Activated naive CD4-positive, alpha-beta T cell treated with anti-CD3 and anti-CD28 coated beads, Interleukin-2, amount 50 U/mL, for 24 hours (primary cell): ENCODE measurements at regions not wholly inside any gene's neighbourhood (a gene's known extent, or its start where the extent isn't known, plus 50 kb on each side); places are given as distances from the start of the nearest gene placed in this dataset.
"Not testable (repeated sequence)": the region's sequence is repeated elsewhere in the genome, so short reads cannot be mapped to it uniquely, and the experiment has no call there.

Experiments
- H3K27ac Mint-ChIP-seq: one replicate; pipeline ENCODE4 v1.8.0; 2021; ENCODE audit warnings: mild to moderate bottlenecking, mixed read lengths
- H3K27me3 Mint-ChIP-seq: one replicate; pipeline ENCODE4 v1.8.0; 2021; ENCODE audit warnings: mixed read lengths
- H3K36me3 Mint-ChIP-seq: one replicate; pipeline ENCODE4 v1.8.0; 2021; ENCODE audit warnings: mixed read lengths
- H3K4me1 Mint-ChIP-seq: one replicate; pipeline ENCODE4 v1.8.0; 2021; ENCODE audit warnings: mixed read lengths
- H3K4me3 Mint-ChIP-seq: one replicate; pipeline ENCODE4 v1.8.0; 2021; ENCODE audit warnings: mild to moderate bottlenecking, mixed read lengths
- H3K9me3 Mint-ChIP-seq: one replicate; pipeline ENCODE4 v1.8.0; 2021; ENCODE audit warnings: mixed read lengths

- Mint-ChIP-seq H3K9me3 (peaks cover 14% of the 10 kb centered on the region), H3K36me3 (peaks cover 4% of the 10 kb centered on the region), H3K27ac (no peak overlapping the region), H3K4me3 (no peak overlapping the region), H3K4me1 (no peaks in the 10 kb centered on the region), H3K27me3 (peaks cover 10% of the 10 kb centered on the region)
Observed at GRCh38 chr6:12348530-12349511, 58.7 kb downstream of the EDN1 start.

GRCh38 chr6:12350644-12351170 lies 60.5 kb downstream of the EDN1 start:
- Mint-ChIP-seq H3K36me3 (peaks cover 4% of the 10 kb centered on the region), H3K27me3 (peaks cover 8% of the 10 kb centered on the region), H3K4me1 (no peaks in the 10 kb centered on the region), H3K4me3 (no peak overlapping the region), H3K27ac (no peak overlapping the region), H3K9me3 (peaks cover 14% of the 10 kb centered on the region)

- peaks cover 10% of the 10 kb centered on the region for H3K27me3 Mint-ChIP-seq
- H3K9me3 Mint-ChIP-seq = peaks cover 14% of the 10 kb centered on the region
- H3K27ac Mint-ChIP-seq = no peak overlapping the region
- H3K4me1 Mint-ChIP-seq = no peaks in the 10 kb centered on the region
- H3K36me3 Mint-ChIP-seq = peaks cover 4% of the 10 kb centered on the region
- no peak overlapping the region for H3K4me3 Mint-ChIP-seq
Observed at GRCh38 chr6:12351672-12352071, 61.5 kb downstream of the EDN1 start.

DNA sequence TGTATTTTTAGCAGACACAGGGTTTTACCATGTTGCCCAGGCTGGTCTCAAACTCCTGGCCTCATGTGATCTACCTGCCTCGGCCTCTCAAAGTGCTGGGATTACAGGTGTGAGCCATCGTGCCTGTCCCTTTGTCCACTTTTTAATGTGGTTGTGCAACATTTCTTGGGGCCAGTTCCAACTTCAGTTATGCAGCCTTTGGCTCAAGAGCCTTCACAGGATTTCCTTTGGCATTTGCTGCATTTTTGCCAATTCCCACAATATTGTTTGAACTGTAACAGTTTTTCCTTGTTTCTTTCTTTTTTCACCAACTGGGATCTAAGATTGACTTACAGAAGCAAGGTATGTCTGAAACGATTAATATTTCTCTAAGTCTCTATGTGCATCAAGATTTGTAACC lies 63.6 kb downstream of the EDN1 start:
- Mint-ChIP-seq H3K36me3 (peaks cover 4% of the 10 kb centered on the region), H3K27me3 (peaks cover 10% of the 10 kb centered on the region), H3K9me3 (peaks cover 14% of the 10 kb centered on the region), H3K4me3 (no peak overlapping the region), H3K27ac (no peak overlapping the region), H3K4me1 (no peaks in the 10 kb centered on the region)

DNA sequence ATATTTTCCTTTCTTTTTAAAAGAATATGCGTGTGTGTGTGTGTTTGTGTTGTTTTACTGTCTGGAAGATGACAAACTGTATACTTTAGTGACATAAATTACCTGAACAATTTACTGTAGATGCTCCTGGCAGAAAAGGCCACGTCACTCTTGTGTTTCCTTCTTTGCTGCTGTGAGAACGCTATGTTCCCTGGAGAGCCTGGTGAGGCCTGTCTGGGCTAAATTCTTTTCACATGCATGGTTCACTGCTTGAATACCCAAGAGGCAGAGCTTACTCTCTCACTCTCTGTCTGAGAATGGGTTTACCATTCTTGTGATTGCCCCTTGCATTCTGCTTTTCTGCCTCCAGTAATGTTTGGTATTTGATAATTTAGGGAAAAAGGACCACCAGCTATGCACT lies 64.3 kb downstream of the EDN1 start:
- H3K9me3 Mint-ChIP-seq = peaks cover 14% of the 10 kb centered on the region
- peaks cover 10% of the 10 kb centered on the region for H3K27me3 Mint-ChIP-seq

GRCh38 chr6:12355354-12355753 lies 65.2 kb downstream of the EDN1 start:
- no peak overlapping the region for H3K27ac Mint-ChIP-seq
- no peak overlapping the region for H3K4me3 Mint-ChIP-seq
- H3K4me1 Mint-ChIP-seq = no peaks in the 10 kb centered on the region

More for the DNA sequence above, 64.3 kb downstream of the EDN1 start:
- H3K36me3 Mint-ChIP-seq = peaks cover 4% of the 10 kb centered on the region
- H3K27ac Mint-ChIP-seq = no peak overlapping the region
- no peak overlapping the region for H3K4me3 Mint-ChIP-seq
- no peaks in the 10 kb centered on the region for H3K4me1 Mint-ChIP-seq

DNA sequence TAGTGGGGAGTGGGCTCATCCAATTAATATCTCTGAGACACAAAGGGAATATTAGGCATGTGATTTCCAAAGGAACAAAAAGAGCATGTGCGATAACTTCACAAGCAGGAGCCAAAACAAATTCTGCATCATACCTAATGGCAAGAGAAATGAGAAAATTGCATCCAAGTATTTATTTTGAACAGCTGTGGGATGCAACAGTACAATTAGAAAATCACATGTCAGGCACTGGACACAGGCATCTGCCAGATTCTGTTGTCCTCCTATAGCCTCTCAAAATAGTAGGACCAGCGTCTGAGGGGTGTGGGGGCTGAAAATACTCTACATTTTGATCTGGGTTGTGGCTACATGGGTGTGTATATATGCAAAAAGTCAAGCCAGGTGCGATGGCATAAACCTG lies 66.3 kb downstream of the EDN1 start:
- no peak overlapping the region for H3K27ac Mint-ChIP-seq
- peaks cover 4% of the 10 kb centered on the region for H3K36me3 Mint-ChIP-seq
- H3K9me3 Mint-ChIP-seq = peaks cover 7% of the 10 kb centered on the region
- peaks cover 4% of the 10 kb centered on the region for H3K27me3 Mint-ChIP-seq
- no peak overlapping the region for H3K4me3 Mint-ChIP-seq
- H3K4me1 Mint-ChIP-seq = no peaks in the 10 kb centered on the region

More at GRCh38 chr6:12355354-12355753, 65.2 kb downstream of the EDN1 start:
- peaks cover 13% of the 10 kb centered on the region for H3K9me3 Mint-ChIP-seq
- peaks cover 4% of the 10 kb centered on the region for H3K36me3 Mint-ChIP-seq
- peaks cover 7% of the 10 kb centered on the region for H3K27me3 Mint-ChIP-seq

- H3K4me3 Mint-ChIP-seq = no peak overlapping the region
- peaks cover 4% of the 10 kb centered on the region for H3K27me3 Mint-ChIP-seq
- no peak overlapping the region for H3K27ac Mint-ChIP-seq
- peaks cover 2% of the 10 kb centered on the region for H3K36me3 Mint-ChIP-seq
- no peaks in the 10 kb centered on the region for H3K4me1 Mint-ChIP-seq
- peaks cover 4% of the 10 kb centered on the region for H3K9me3 Mint-ChIP-seq
Observed at GRCh38 chr6:12356983-12357972, 67.1 kb downstream of the EDN1 start.

DNA sequence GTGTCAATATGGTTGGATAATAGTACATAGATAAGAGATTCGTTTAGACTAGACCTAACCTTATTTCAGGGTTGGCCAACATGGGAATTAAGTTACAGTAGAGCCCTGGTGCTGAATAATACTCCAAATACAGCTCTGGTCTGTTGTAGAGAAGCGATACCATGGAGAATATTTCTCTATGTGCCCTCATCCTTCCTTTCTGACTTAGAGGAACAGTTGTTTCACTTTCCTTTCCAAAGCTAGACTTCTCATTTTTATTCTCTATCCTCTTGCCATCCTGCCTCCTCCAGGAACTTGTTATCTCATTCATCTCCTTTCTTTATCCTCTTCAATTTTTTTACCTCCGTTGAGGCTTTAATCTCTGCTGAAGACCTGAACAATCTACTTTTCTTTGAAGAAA lies 68.9 kb downstream of the EDN1 start:
- H3K27ac Mint-ChIP-seq = no peak overlapping the region
- peaks cover 7% of the 10 kb centered on the region for H3K27me3 Mint-ChIP-seq
- H3K4me1 Mint-ChIP-seq = no peaks in the 10 kb centered on the region
- no peaks in the 10 kb centered on the region for H3K9me3 Mint-ChIP-seq
- H3K36me3 Mint-ChIP-seq = no peaks in the 10 kb centered on the region
- no peak overlapping the region for H3K4me3 Mint-ChIP-seq

DNA sequence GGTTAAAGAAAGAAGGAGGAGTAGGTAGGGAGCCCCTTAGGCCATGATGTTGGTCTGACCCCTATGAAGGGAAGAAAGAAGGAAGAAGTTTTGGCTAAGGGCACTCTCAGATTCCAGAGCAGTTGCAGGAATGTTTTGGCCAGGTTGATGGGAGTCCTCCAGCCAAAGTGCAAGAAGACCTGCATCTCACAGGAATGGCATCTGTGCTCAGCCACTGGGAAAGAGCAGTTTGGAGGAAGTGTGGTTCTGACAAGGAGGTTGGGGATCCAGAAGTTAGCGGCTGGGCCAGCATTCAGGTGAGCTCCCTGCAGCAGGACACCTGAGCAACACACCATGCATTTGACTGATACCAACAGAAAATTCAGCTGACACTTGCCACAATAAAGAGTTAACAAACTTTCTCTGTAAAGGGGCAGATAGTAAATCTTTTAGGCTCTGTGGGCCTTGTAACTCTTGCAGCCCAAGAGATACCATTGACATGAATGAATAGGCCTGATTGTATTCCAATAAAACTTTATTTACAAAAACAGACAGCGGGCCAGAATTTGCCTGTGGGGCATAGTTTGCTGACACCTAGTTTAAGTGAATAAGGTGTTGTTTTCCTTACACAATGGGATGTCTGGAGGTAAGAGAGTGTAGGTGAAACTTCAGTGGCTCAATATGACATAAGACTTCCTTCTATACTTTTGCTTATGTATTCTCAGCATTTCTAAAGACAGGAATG lies 71.0 kb downstream of the EDN1 start:
- Mint-ChIP-seq H3K27me3 (peaks cover 2% of the 10 kb centered on the region), H3K27ac (no peak overlapping the region), H3K4me3 (no peak overlapping the region), H3K4me1 (no peaks in the 10 kb centered on the region), H3K36me3 (no peaks in the 10 kb centered on the region), H3K9me3 (no peaks in the 10 kb centered on the region)

DNA sequence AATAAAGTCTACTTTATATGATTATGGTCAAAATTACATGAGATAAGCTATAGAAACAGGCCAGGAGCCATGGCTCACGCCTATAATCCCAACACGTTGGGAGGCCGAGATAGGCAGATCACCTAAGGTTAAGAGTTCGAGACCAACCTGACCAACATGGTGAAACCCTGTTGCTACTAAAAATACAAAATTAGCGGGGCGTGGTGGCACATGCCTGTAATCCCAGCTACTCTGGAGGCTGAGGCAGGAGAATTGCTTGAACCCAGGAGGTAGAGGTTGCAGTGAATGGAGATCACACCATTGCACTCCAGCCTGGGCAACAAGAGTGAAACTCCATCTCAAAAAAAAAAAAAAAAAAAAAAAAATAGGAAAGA lies 73.1 kb downstream of the EDN1 start:
- not testable (repeated sequence) for H3K27ac Mint-ChIP-seq, H3K4me1 Mint-ChIP-seq, H3K9me3 Mint-ChIP-seq

DNA sequence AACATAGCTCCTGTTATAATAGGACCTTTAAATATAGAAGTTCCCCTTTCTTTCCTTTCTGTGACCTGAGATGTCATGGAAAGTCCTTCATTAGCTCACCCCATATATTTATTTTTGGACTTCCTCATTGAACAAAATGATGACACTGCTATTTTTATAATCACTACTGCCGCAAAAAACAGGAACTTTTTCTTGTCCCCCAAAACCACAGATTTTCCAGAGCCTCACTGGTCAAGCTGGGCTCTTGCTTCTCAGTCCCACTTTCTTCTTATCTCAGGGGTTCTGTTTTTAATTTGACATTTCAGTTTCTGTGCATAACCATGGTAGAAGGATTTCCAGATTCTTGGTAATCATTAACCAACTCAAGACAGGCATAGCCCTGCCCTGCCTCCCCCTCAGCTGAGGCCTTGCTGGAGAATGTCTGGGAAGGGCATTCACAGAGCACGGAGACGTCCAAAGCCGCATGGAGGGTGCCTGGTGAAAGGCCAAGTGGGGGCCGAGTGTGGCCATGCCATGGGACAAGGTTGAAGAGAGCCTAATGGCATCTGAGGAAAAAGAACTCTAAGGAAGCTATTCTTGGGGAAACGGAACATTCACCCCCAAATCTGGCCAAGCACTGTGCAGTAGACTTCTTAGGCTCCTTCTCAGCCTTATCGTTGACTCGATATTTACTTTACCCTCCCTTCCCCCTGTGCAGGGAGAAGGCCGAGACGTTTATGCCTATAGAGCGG lies 73.7 kb downstream of the EDN1 start:
- H3K27ac Mint-ChIP-seq = no peak overlapping the region

More for the DNA sequence above, 73.1 kb downstream of the EDN1 start:
- H3K36me3 Mint-ChIP-seq, H3K4me3 Mint-ChIP-seq, H3K27me3 Mint-ChIP-seq: not testable (repeated sequence)

DNA sequence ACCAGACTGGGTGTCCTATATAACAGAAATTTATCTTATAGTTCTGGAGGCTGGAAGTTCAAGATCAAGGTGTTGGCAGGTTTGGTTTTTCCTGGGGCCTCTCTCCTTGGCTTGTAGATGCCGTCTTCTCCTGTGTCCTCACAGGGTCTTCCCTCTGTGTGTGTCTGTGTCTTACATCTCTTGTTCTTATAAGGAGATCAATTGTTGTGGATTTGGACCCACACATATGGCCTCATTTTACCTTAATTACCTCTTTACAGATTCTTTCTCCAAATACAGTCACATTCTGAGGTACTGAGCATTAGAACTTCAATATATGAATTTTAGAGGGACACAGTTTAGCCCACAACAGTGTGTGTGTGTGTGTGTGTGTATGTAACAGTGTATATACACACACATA lies 74.5 kb downstream of the EDN1 start:
- H3K4me1 Mint-ChIP-seq = no peaks in the 10 kb centered on the region
- H3K9me3 Mint-ChIP-seq = no peaks in the 10 kb centered on the region
- no peak overlapping the region for H3K27ac Mint-ChIP-seq
- no peak overlapping the region for H3K4me3 Mint-ChIP-seq
- no peaks in the 10 kb centered on the region for H3K36me3 Mint-ChIP-seq
- peaks cover 14% of the 10 kb centered on the region for H3K27me3 Mint-ChIP-seq

More for the DNA sequence above, 73.7 kb downstream of the EDN1 start:
- Mint-ChIP-seq H3K4me1 (no peaks in the 10 kb centered on the region), H3K36me3 (no peaks in the 10 kb centered on the region), H3K4me3 (no peak overlapping the region), H3K9me3 (no peaks in the 10 kb centered on the region), H3K27me3 (peaks cover 14% of the 10 kb centered on the region)

GRCh38 chr6:12366731-12367130 lies 76.6 kb downstream of the EDN1 start:
- H3K36me3 Mint-ChIP-seq = no peaks in the 10 kb centered on the region

More at GRCh38 chr6:12366731-12367130, 76.6 kb downstream of the EDN1 start:
- no peak overlapping the region for H3K4me3 Mint-ChIP-seq
- no peaks in the 10 kb centered on the region for H3K9me3 Mint-ChIP-seq
- no peaks in the 10 kb centered on the region for H3K4me1 Mint-ChIP-seq
- H3K27me3 Mint-ChIP-seq = peaks cover 18% of the 10 kb centered on the region
- no peak overlapping the region for H3K27ac Mint-ChIP-seq
